GM18858 (cell line): ENCODE measurements at regions not wholly inside any gene's neighbourhood (a gene's known extent, or its start where the extent isn't known, plus 50 kb on each side); places are given as distances from the start of the nearest gene placed in this dataset.
"Not testable (repeated sequence)": the region's sequence is repeated elsewhere in the genome, so short reads cannot be mapped to it uniquely, and the experiment has no call there.

Source experiments
- ATAC-seq: cut with Tn5 transposase; IDR thresholded peaks from one replicate; pipeline ENCODE4 v1.9.1; 2021; ENCODE audit not compliant: unreplicated experiment

GRCh38 chr6:50330963-50331362 is 281.2 kb upstream of the DEFB112 start:
- ATAC-seq = no peak

GRCh38 chr6:50333696-50334095 is 284.0 kb upstream of the DEFB112 start:
- no peak for ATAC-seq

GRCh38 chr6:50337532-50338122 is 287.9 kb upstream of the DEFB112 start:
- ATAC-seq = no peak

GRCh38 chr6:50353603-50354002 is 303.9 kb upstream of the DEFB112 start:
- ATAC-seq = no peak

GRCh38 chr6:50358113-50358512 is 308.4 kb upstream of the DEFB112 start:
- ATAC-seq = no peak

- no peak for ATAC-seq
Observed at GRCh38 chr6:50361641-50362331, 312.1 kb upstream of the DEFB112 start.

- no peak for ATAC-seq
Observed at GRCh38 chr6:50362706-50363105, 313.0 kb upstream of the DEFB112 start.

- no peak for ATAC-seq
Observed at GRCh38 chr6:50369996-50370395, 320.3 kb upstream of the DEFB112 start.

- no peak for ATAC-seq
Observed at GRCh38 chr6:50380406-50381098, 330.8 kb upstream of the DEFB112 start.

- ATAC-seq = no peak
Observed at GRCh38 chr6:50381099-50381415, 331.3 kb upstream of the DEFB112 start.

- no peak for ATAC-seq
Observed at GRCh38 chr6:50390416-50390815, 322.9 kb upstream of the TFAP2D start.

GRCh38 chr6:50394139-50394538 is 319.2 kb upstream of the TFAP2D start:
- not testable (repeated sequence) for ATAC-seq

- no peak for ATAC-seq
Observed at GRCh38 chr6:50404643-50405042, 308.7 kb upstream of the TFAP2D start.

- ATAC-seq = no peak
Observed at GRCh38 chr6:50410579-50410978, 302.7 kb upstream of the TFAP2D start.

GRCh38 chr6:50421041-50421440 is 292.3 kb upstream of the TFAP2D start:
- not testable (repeated sequence) for ATAC-seq

- no peak for ATAC-seq
Observed at GRCh38 chr6:50427267-50427666, 286.1 kb upstream of the TFAP2D start.

- no peak for ATAC-seq
Observed at GRCh38 chr6:50437901-50438300, 275.4 kb upstream of the TFAP2D start.

GRCh38 chr6:50442531-50443040 is 270.7 kb upstream of the TFAP2D start:
- ATAC-seq = no peak

- no peak for ATAC-seq
Observed at GRCh38 chr6:50443144-50443543, 270.2 kb upstream of the TFAP2D start.

- ATAC-seq = no peak
Observed at GRCh38 chr6:50449128-50449527, 264.2 kb upstream of the TFAP2D start.

GRCh38 chr6:50451826-50452400 is 261.4 kb upstream of the TFAP2D start:
- ATAC-seq = no peak

- no peak for ATAC-seq
Observed at GRCh38 chr6:50455029-50455428, 258.3 kb upstream of the TFAP2D start.
